ENCODE measurements at regions not wholly inside any gene's neighbourhood (a gene's known extent, or its start where the extent isn't known, plus 50 kb on each side); places are given as distances from the start of the nearest gene placed in this dataset.

- no peak for TF ChIP-seq CTCF (conservative IDR thresholded peaks at IDR 0.05; ENCODE audit: low read length)
- TF ChIP-seq EZH2phosphoT487 (IDR thresholded peaks at IDR 0.05; ENCODE audit: borderline replicate concordance, low read depth, low read length) = no peak
These were observed 246.0 kb upstream of the TENT5A start for GRCh38 chr6:81998432-81998831.

GRCh38 chr6:81997090-81997926 is 244.8 kb upstream of the TENT5A start:
- TF ChIP-seq CTCF (conservative IDR thresholded peaks at IDR 0.05; ENCODE audit: low read length) (no peak), EZH2phosphoT487 (IDR thresholded peaks at IDR 0.05; ENCODE audit: borderline replicate concordance, low read depth, low read length) (no peak)
- CTCF ChIA-PET (ENCODE audit: unreplicated experiment) = no interaction called here
- no peaks in the 10 kb centered on the region for H3K9me3 ChIP-seq (ENCODE audit: low read length)
- H2AFZ ChIP-seq (ENCODE audit: low read length) = no peak overlapping the region
- intact Hi-C loops (cut with micrococcal nuclease; ENCODE audit: unreplicated experiment) = no loop called here
- H3K4me3 ChIP-seq (ENCODE audit: low read depth, low read length, poor library complexity, severe bottlenecking) = no peak overlapping the region
- BruUV-seq (replicated peaks) = no TSS peak
- no peaks in the 10 kb centered on the region for H3K4me1 ChIP-seq (ENCODE audit: insufficient read depth, low read length, poor library complexity, severe bottlenecking)
- no peaks in the 10 kb centered on the region for H3K9me2 ChIP-seq (ENCODE audit: insufficient read depth, low read length)
- no peaks in the 10 kb centered on the region for H3K79me2 ChIP-seq (ENCODE audit: insufficient read depth, low read depth, low read length)
- no peaks in the 10 kb centered on the region for H4K20me1 ChIP-seq (ENCODE audit: insufficient read depth, low read length)
- no peak overlapping the region for H3K27ac ChIP-seq (ENCODE audit: low read depth, low read length, poor library complexity, severe bottlenecking)
- DNase-seq (ENCODE audit: low spot score) = no peak
- H3K36me3 ChIP-seq (ENCODE audit: insufficient read depth, low read length) = no peaks in the 10 kb centered on the region
- POLR2A ChIA-PET = interaction anchor here (0.6 to 0.7 kb wide), 3 partner anchors 23 to 1093 kb away, joined by 3 read pairs; no protein-coding TSS in a partner anchor
- no peak overlapping the region for H3K4me2 ChIP-seq (ENCODE audit: low read length)

More at GRCh38 chr6:81998432-81998831, 246.0 kb upstream of the TENT5A start:
- Histone ChIP-seq H3K4me2 (ENCODE audit: low read length) (no peak overlapping the region), H3K4me3 (ENCODE audit: low read depth, low read length, poor library complexity, severe bottlenecking) (no peak overlapping the region), H3K9me2 (ENCODE audit: insufficient read depth, low read length) (no peaks in the 10 kb centered on the region), H4K20me1 (ENCODE audit: insufficient read depth, low read length) (no peaks in the 10 kb centered on the region), H3K9me3 (ENCODE audit: low read length) (no peaks in the 10 kb centered on the region), H3K79me2 (ENCODE audit: insufficient read depth, low read depth, low read length) (no peaks in the 10 kb centered on the region), H3K36me3 (ENCODE audit: insufficient read depth, low read length) (no peaks in the 10 kb centered on the region), H3K4me1 (ENCODE audit: insufficient read depth, low read length, poor library complexity, severe bottlenecking) (no peaks in the 10 kb centered on the region), H3K27ac (ENCODE audit: low read depth, low read length, poor library complexity, severe bottlenecking) (no peak overlapping the region), H2AFZ (ENCODE audit: low read length) (no peak overlapping the region)
- ChIA-PET POLR2A (no interaction called here), CTCF (ENCODE audit: unreplicated experiment) (no interaction called here)
- intact Hi-C loops (cut with micrococcal nuclease; ENCODE audit: unreplicated experiment) = no loop called here
- no TSS peak for BruUV-seq (replicated peaks)
- no peak for DNase-seq (ENCODE audit: low spot score)

GRCh38 chr6:81996414-81996813 is 243.9 kb upstream of the TENT5A start:
- BruUV-seq (replicated peaks) = no TSS peak
- H3K4me2 ChIP-seq (ENCODE audit: low read length) = no peak overlapping the region

More at GRCh38 chr6:81996414-81996813, 243.9 kb upstream of the TENT5A start:
- intact Hi-C loops (cut with micrococcal nuclease; ENCODE audit: unreplicated experiment) = no loop called here
- Histone ChIP-seq H2AFZ (ENCODE audit: low read length) (no peak overlapping the region), H3K4me3 (ENCODE audit: low read depth, low read length, poor library complexity, severe bottlenecking) (no peak overlapping the region), H3K27ac (ENCODE audit: low read depth, low read length, poor library complexity, severe bottlenecking) (no peak overlapping the region), H3K36me3 (ENCODE audit: insufficient read depth, low read length) (no peaks in the 10 kb centered on the region), H3K9me3 (ENCODE audit: low read length) (no peaks in the 10 kb centered on the region), H3K79me2 (ENCODE audit: insufficient read depth, low read depth, low read length) (no peaks in the 10 kb centered on the region), H4K20me1 (ENCODE audit: insufficient read depth, low read length) (no peaks in the 10 kb centered on the region), H3K4me1 (ENCODE audit: insufficient read depth, low read length, poor library complexity, severe bottlenecking) (no peaks in the 10 kb centered on the region), H3K9me2 (ENCODE audit: insufficient read depth, low read length) (no peaks in the 10 kb centered on the region)
- no peak for TF ChIP-seq CTCF (conservative IDR thresholded peaks at IDR 0.05; ENCODE audit: low read length)
- no peak for TF ChIP-seq EZH2phosphoT487 (IDR thresholded peaks at IDR 0.05; ENCODE audit: borderline replicate concordance, low read depth, low read length)
- ChIA-PET CTCF (ENCODE audit: unreplicated experiment) (no interaction called here), POLR2A (interaction anchor here (0.8 kb wide), 1 partner anchor 11 kb away, joined by 3 read pairs; no protein-coding TSS in a partner anchor)
- DNase-seq (ENCODE audit: low spot score) = no peak

All from OCI-LY7 (cell line).